ENCODE measurements at regions not wholly inside any gene's neighbourhood (a gene's known extent, or its start where the extent isn't known, plus 50 kb on each side); places are given as distances from the start of the nearest gene placed in this dataset.
"Not testable (repeated sequence)": the region's sequence is repeated elsewhere in the genome, so short reads cannot be mapped to it uniquely, and the experiment has no call there.

DNA sequence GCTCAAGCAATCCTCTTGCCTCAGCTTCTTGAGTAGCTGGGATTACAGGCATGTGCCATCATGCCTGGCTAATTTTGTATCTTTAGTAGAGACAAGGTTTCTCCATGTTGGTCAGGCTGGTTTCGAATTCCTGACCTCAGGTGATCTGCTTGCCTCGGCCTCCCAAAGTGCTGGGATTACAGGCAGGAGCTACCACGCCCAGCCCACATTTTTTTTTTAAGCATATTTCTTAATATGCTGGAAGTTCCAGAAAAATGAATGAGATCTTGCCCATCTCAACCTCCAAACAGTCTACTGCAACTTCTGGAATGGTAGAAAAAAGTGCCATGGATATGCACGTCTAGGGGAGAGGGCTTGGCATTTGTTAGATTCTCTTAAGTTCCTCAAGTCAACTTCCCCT lies 290.9 kb downstream of the TFAP2C start:
- not testable (repeated sequence) for TF ChIP-seq POLR2AphosphoS5 (IDR thresholded peaks at IDR 0.05); CTCF (IDR thresholded peaks at IDR 0.05 in 8 of 11, conservative IDR thresholded peaks at IDR 0.05 in 3 of 11)
